GM12891 (cell line): ENCODE measurements at regions not wholly inside any gene's neighbourhood (a gene's known extent, or its start where the extent isn't known, plus 50 kb on each side); places are given as distances from the start of the nearest gene placed in this dataset.

Experiments
- POLR2A ChIP-seq: IDR thresholded peaks from 2 replicates; pipeline ENCODE4 v1.6.1; 2011; ENCODE audit warnings: low read depth, low read length, control low read depth
- POLR2AphosphoS5 ChIP-seq: IDR thresholded peaks from 2 replicates; pipeline ENCODE4 v1.6.1; 2011; ENCODE audit warnings: low read depth, low read length, control low read depth
- TAF1 ChIP-seq: IDR thresholded peaks from 2 replicates; pipeline ENCODE4 v1.6.1; 2011; ENCODE audit warnings: low read depth, low read length, control low read depth

DNA sequence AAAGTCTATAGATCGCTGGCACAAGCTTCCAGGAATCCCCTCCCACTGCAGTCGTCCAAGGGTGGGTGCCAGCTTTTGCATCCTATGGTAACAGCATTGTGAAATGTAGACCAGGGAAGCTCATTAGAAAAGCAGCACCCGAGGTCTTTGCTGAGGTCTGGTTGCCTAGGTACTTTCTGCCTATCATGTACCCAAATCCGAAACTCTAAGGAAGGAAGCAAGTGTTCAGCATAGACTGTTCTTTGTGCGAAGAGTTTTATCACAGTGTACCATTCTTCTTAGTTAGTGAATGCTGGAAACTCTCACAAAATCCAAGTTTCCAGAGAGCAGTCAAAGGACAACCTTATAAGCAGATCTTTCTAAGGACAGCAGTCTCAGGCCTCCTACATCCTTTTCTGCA is 1532.7 kb upstream of the TMEM132C start:
- TF ChIP-seq POLR2A (no peak), POLR2AphosphoS5 (no peak), TAF1 (no peak)
